HCT116 (cell line): ENCODE measurements at regions not wholly inside any gene's neighbourhood (a gene's known extent, or its start where the extent isn't known, plus 50 kb on each side); places are given as distances from the start of the nearest gene placed in this dataset.

ENCODE experiments used
- ATAC-seq: fragments of 200-7000 bp; cut with Tn5 transposase; 2 replicates; pipeline ENCODE4 v1.9.1; 2020; ENCODE audit warnings: mild to moderate bottlenecking, moderate library complexity
- BruUV-seq: library from RNA; stranded (reverse); fragments of 400-500 nt; replicated peaks from 2 replicates; lab custom pipeline; 2021; lab: Mats Ljungman, UMichigan
- CTCF ChIA-PET: fragments of 300-600 bp; sonication (Branson Sonifier 250); formaldehyde crosslinking; loops from one replicate; lab custom pipeline; 2021; ENCODE audit warnings: antibody characterized with exemption; lab: Charles Lee
- POLR2A ChIA-PET: fragments of 300-600, 350-600 bp; sonication (Branson Sonifier 250); formaldehyde crosslinking; loops from one replicate; lab custom pipeline; 2021; ENCODE audit warnings: antibody characterized with exemption; lab: Charles Lee
- RAD21 ChIA-PET, 2 experiments: fragments of 300-600 bp; sonication (Branson Sonifier 250); formaldehyde crosslinking; loops; one replicate each; lab custom pipeline; 2023; ENCODE audit warnings: low total read pairs in 2 of 2; ENCODE audit not compliant: uncharacterized antibody in 2 of 2, unreplicated experiment in 2 of 2, low non-redundant PET in 1 of 2; lab: Charles Lee
- DNase-seq: peaks from one replicate; pipeline ENCODE4 v3.0.0-alpha.2; 2010; ENCODE audit warnings: low read depth, low spot score
- H2AFZ ChIP-seq: fragments of 200-600 bp; shearing (Covaris generic), sonication (generic); 2 replicates; pipeline ENCODE4 v1.6.1; 2017; ENCODE audit warnings: low read depth, mixed run types, mixed read lengths, antibody characterized with exemption, low read length; ENCODE audit not compliant: poor library complexity, severe bottlenecking
- H3K27ac ChIP-seq: 2 replicates; pipeline ENCODE4 v1.5.1; 2012; ENCODE audit warnings: low read depth, low read length
- H3K27me3 ChIP-seq: fragments of 200-600 bp; sonication (generic); 2 replicates; pipeline ENCODE4 v1.6.1; 2016; ENCODE audit warnings: mixed run types, low read length, mixed read lengths; ENCODE audit not compliant: insufficient read depth
- H3K36me3 ChIP-seq, 2 experiments: fragments of 200-500 bp in 1 of 2; fragments of 200-600 bp in 1 of 2; sonication (Bioruptor generic) in 1 of 2; sonication (generic) in 1 of 2; 2 replicates each; pipeline versions ENCODE4 v1.5.1 to v1.6.1; 2014 to 2016; ENCODE audit warnings: low read length in 2 of 2, inconsistent platforms in 1 of 2, mixed read lengths in 1 of 2, mixed run types in 1 of 2; ENCODE audit not compliant: insufficient read depth in 2 of 2, control insufficient read depth in 1 of 2
- H3K4me1 ChIP-seq, 2 experiments: fragments of 200-600 bp in 1 of 2; sonication (generic) in 1 of 2; 2 replicates each; pipeline versions ENCODE4 v1.5.1 to v1.6.1; 2012 to 2017; ENCODE audit warnings: low read length in 2 of 2, inconsistent platforms in 1 of 2, mild to moderate bottlenecking in 1 of 2, mixed read lengths in 1 of 2, mixed run types in 1 of 2, moderate library complexity in 1 of 2; ENCODE audit not compliant: insufficient read depth in 2 of 2, control insufficient read depth in 1 of 2
- H3K4me2 ChIP-seq: fragments of 200-600 bp; sonication (generic); 2 replicates; pipeline ENCODE4 v1.6.1; 2017; ENCODE audit warnings: mixed run types, low read length, mixed read lengths
- H3K4me3 ChIP-seq, 2 experiments: fragments of 200-600 bp in 1 of 2; sonication (generic) in 1 of 2; replicated peaks in 1 of 2; 2 replicates each; pipeline ENCODE4 v1.5.1; 2011 to 2016; ENCODE audit warnings: low read length in 2 of 2, control low read depth in 1 of 2, low read depth in 1 of 2, mild to moderate bottlenecking in 1 of 2, mixed read lengths in 1 of 2, mixed run types in 1 of 2
- H3K79me2 ChIP-seq: fragments of 200-600 bp; sonication (generic); 2 replicates; pipeline ENCODE4 v1.6.1; 2017; ENCODE audit warnings: mild to moderate bottlenecking, mixed run types, low read length, moderate library complexity, mixed read lengths; ENCODE audit not compliant: insufficient read depth
- H3K9ac ChIP-seq: fragments of 200-600 bp; sonication (generic); 2 replicates; pipeline ENCODE4 v1.6.1; 2016; ENCODE audit warnings: low read length, mixed read lengths
- H3K9me2 ChIP-seq: fragments of 200-600 bp; sonication (generic), shearing (Covaris generic); 2 replicates; pipeline ENCODE4 v1.6.1; 2017; ENCODE audit warnings: mixed run types, mild to moderate bottlenecking, moderate library complexity; ENCODE audit not compliant: insufficient read depth
- H3K9me3 ChIP-seq, 2 experiments: fragments of 200-500 bp in 1 of 2; fragments of 200-600 bp in 1 of 2; sonication (Bioruptor generic) in 1 of 2; sonication (generic) in 1 of 2; 2 replicates each; pipeline ENCODE4 v1.6.1; 2014 to 2017; ENCODE audit warnings: low read length in 2 of 2, mixed read lengths in 2 of 2, inconsistent platforms in 1 of 2, low read depth in 1 of 2, mild to moderate bottlenecking in 1 of 2, mixed run types in 1 of 2, moderate library complexity in 1 of 2; ENCODE audit not compliant: control insufficient read depth in 1 of 2, insufficient read depth in 1 of 2
- H4K20me1 ChIP-seq: fragments of 200-600 bp; sonication (generic), shearing (Covaris generic); 2 replicates; pipeline ENCODE4 v1.6.1; 2017; ENCODE audit warnings: mixed run types, mild to moderate bottlenecking, moderate library complexity; ENCODE audit not compliant: insufficient read depth
- ATF3 ChIP-seq: IDR thresholded peaks from 2 replicates; pipeline ENCODE4 v1.6.1; 2012
- CEBPB ChIP-seq: IDR thresholded peaks from 2 replicates; pipeline ENCODE4 v1.6.1; 2012; ENCODE audit warnings: low read depth
- CTCF ChIP-seq, 3 experiments: fragments of 200-600 bp in 1 of 3; sonication (generic) in 1 of 3; IDR thresholded peaks in 2 of 3; conservative IDR thresholded peaks in 1 of 3; 2 replicates each; pipeline ENCODE4 v1.5.1; 2012 to 2017; ENCODE audit warnings: low read depth in 2 of 3, low read length in 2 of 3, antibody characterized with exemption in 1 of 3, borderline replicate concordance in 1 of 3, control low read depth in 1 of 3, mild to moderate bottlenecking in 1 of 3, mixed read lengths in 1 of 3, mixed run types in 1 of 3, moderate library complexity in 1 of 3; ENCODE audit not compliant: insufficient read depth in 1 of 3
- EGR1 ChIP-seq: IDR thresholded peaks from 2 replicates; pipeline ENCODE4 v1.6.1; 2012; ENCODE audit warnings: low read depth
- ELF1 ChIP-seq: IDR thresholded peaks from 2 replicates; pipeline ENCODE4 v1.6.1; 2012; ENCODE audit warnings: low read depth, borderline replicate concordance
- EZH2 ChIP-seq: fragments of 200-600 bp; sonication (generic); IDR thresholded peaks from 2 replicates; pipeline ENCODE4 v1.6.1; 2017; ENCODE audit warnings: antibody characterized with exemption, mixed run types
- EZH2phosphoT487 ChIP-seq: fragments of 200-600 bp; IDR thresholded peaks from 2 replicates; pipeline ENCODE4 v1.6.1; 2018; ENCODE audit warnings: antibody characterized with exemption, borderline replicate concordance
- FOSL1 ChIP-seq: IDR thresholded peaks from 2 replicates; pipeline ENCODE4 v1.6.1; 2012; ENCODE audit warnings: low read depth
- JUND ChIP-seq: IDR thresholded peaks from 2 replicates; pipeline ENCODE4 v1.6.1; 2012
- MAX ChIP-seq: IDR thresholded peaks from 2 replicates; pipeline ENCODE4 v1.6.1; 2012
- POLR2A ChIP-seq: IDR thresholded peaks from 2 replicates; pipeline ENCODE4 v1.7.0; 2011; ENCODE audit warnings: borderline replicate concordance; ENCODE audit not compliant: insufficient read depth, insufficient read length; ENCODE audit errors: extremely low read depth
- RAD21 ChIP-seq: IDR thresholded peaks from 2 replicates; pipeline ENCODE4 v1.6.1; 2012; ENCODE audit warnings: low read depth, mild to moderate bottlenecking
- REST ChIP-seq: IDR thresholded peaks from 2 replicates; pipeline ENCODE4 v1.6.1; 2012; ENCODE audit warnings: low read depth
- SIN3A ChIP-seq: IDR thresholded peaks from 2 replicates; pipeline ENCODE4 v1.6.1; 2012; ENCODE audit warnings: low read depth
- SP1 ChIP-seq: IDR thresholded peaks from 2 replicates; pipeline ENCODE4 v1.6.1; 2012; ENCODE audit warnings: low read depth
- SRF ChIP-seq: IDR thresholded peaks from 2 replicates; pipeline ENCODE4 v1.6.1; 2012; ENCODE audit warnings: low read depth
- TCF7L2 ChIP-seq: IDR thresholded peaks from 2 replicates; pipeline ENCODE4 v1.7.0; 2011; ENCODE audit warnings: borderline replicate concordance, inconsistent platforms; ENCODE audit not compliant: insufficient read depth, insufficient read length; ENCODE audit errors: extremely low read depth
- YY1 ChIP-seq: IDR thresholded peaks from 2 replicates; pipeline ENCODE4 v1.6.1; 2011; ENCODE audit warnings: low read length, low read depth, moderate library complexity, mild to moderate bottlenecking; ENCODE audit not compliant: insufficient replicate concordance; ENCODE audit errors: extremely low read depth
- ZBTB33 ChIP-seq: IDR thresholded peaks from 2 replicates; pipeline ENCODE4 v1.6.1; 2011; ENCODE audit warnings: mild to moderate bottlenecking, low read length, moderate library complexity; ENCODE audit not compliant: insufficient replicate concordance; ENCODE audit errors: extremely low read depth
- ZNF274 ChIP-seq: fragments of 200-500 bp; sonication (Bioruptor generic); IDR thresholded peaks from 2 replicates; pipeline ENCODE4 v1.6.1; 2014; ENCODE audit warnings: mild to moderate bottlenecking, low read depth, low read length, inconsistent platforms
- intact Hi-C: fragments of 100-400 bp; cut with micrococcal nuclease; formaldehyde crosslinking; loops from 2 replicates; pipeline ENCODE4 v1.10.0; 2022

- H3K4me3 ChIP-seq, result no peak overlapping the region
- POLR2A ChIA-PET, result no interaction called here
Observed at GRCh38 chr22:10727393-10727792, 4800.6 kb upstream of the OR11H1 start.

More at GRCh38 chr22:10727393-10727792, 4800.6 kb upstream of the OR11H1 start:
- peaks cover 60 to 92% of the 10 kb centered on the region in 2 experiments; a peak in 3 of 4 replicates for H3K9me3 ChIP-seq
- intact Hi-C loops, result no loop called here
- CTCF ChIA-PET, result no interaction called here
- H3K9ac ChIP-seq, result no peak overlapping the region
- H3K9me2 ChIP-seq, result no peaks in the 10 kb centered on the region
- ATAC-seq (no peak), DNase-seq (no peak)
- no TSS peak for BruUV-seq
- no peaks in the 10 kb centered on the region for H3K27me3 ChIP-seq
- H3K4me2 ChIP-seq, result no peak overlapping the region
- no peaks in the 10 kb centered on the region for H3K79me2 ChIP-seq
- no peaks in the 10 kb centered on the region; a peak in 1 of 4 replicates for H3K36me3 ChIP-seq
- TF ChIP-seq SRF (no peak), FOSL1 (no peak), EZH2phosphoT487 (no peak), ATF3 (no peak), SP1 (no peak), ZNF274 (no peak), SIN3A (no peak), YY1 (no peak), ZBTB33 (no peak), CEBPB (no peak), REST (no peak), TCF7L2 (no peak), RAD21 (no peak), EZH2 (no peak), EGR1 (no peak), MAX (no peak), POLR2A (no peak), JUND (no peak), CTCF (IDR thresholded peaks at IDR 0.05 in 2 of 3, conservative IDR thresholded peaks at IDR 0.05 in 1 of 3; ENCODE audit: borderline replicate concordance in 1 of 3, insufficient read depth in 1 of 3, low read depth in 2 of 3, low read length in 2 of 3) (no peak), ELF1 (no peak)
- H2AFZ ChIP-seq, result no peak overlapping the region
- H4K20me1 ChIP-seq, result no peaks in the 10 kb centered on the region
- no peak overlapping the region for H3K27ac ChIP-seq
- RAD21 ChIA-PET, result no interaction called here
- no peaks in the 10 kb centered on the region for H3K4me1 ChIP-seq
